Vagina (tissue), 2 donors: ENCODE measurements at regions not wholly inside any gene's neighbourhood (a gene's known extent, or its start where the extent isn't known, plus 50 kb on each side); places are given as distances from the start of the nearest gene placed in this dataset.

ENCODE experiments used
- CTCF ChIP-seq, 3 experiments: fragments of 450-650 bp in 2 of 3; fragments of 200-600 bp in 1 of 3; sonication (generic) in 1 of 3; IDR thresholded peaks; one replicate each; pipeline ENCODE4 v1.5.1; 2017 to 2019; ENCODE audit warnings: antibody characterized with exemption in 3 of 3, mild to moderate bottlenecking in 2 of 3, moderate library complexity in 2 of 3
- POLR2A ChIP-seq, 2 donors: fragments of 450-650 bp; IDR thresholded peaks; one replicate each; pipeline ENCODE4 v1.6.1; 2017; ENCODE audit warnings: antibody characterized with exemption in 2 of 2, mild to moderate bottlenecking in 2 of 2, moderate library complexity in 2 of 2
- POLR2AphosphoS5 ChIP-seq, 2 donors: sonication (generic); formaldehyde crosslinking; IDR thresholded peaks; one replicate each; pipeline ENCODE4 v1.9.0; 2017; ENCODE audit warnings: antibody characterized with exemption in 2 of 2, mild to moderate bottlenecking in 2 of 2, low read depth in 1 of 2; ENCODE audit not compliant: insufficient read depth in 1 of 2

- TF ChIP-seq CTCF (IDR thresholded peaks at IDR 0.05) = no peak
- TF ChIP-seq POLR2AphosphoS5 (IDR thresholded peaks at IDR 0.05; ENCODE audit: insufficient read depth in 1 of 2, low read depth in 1 of 2) = no peak
- TF ChIP-seq POLR2A (IDR thresholded peaks at IDR 0.05) = no peak
These were observed 138.3 kb upstream of the PALS2 start for GRCh38 chr7:24434972-24435371.
